K562 (cell line): ENCODE measurements at regions not wholly inside any gene's neighbourhood (a gene's known extent, or its start where the extent isn't known, plus 50 kb on each side); places are given as distances from the start of the nearest gene placed in this dataset.

ENCODE experiments used
- ATAC-seq: fragments of 200-7000 bp; cut with Tn5 transposase; 3 replicates; pipeline ENCODE4 v1.9.1; 2020; ENCODE audit warnings: moderate library complexity
- BruUV-seq: library from RNA; stranded (reverse); fragments of 400-500 nt; replicated peaks from 2 replicates; lab custom pipeline; 2021; lab: Mats Ljungman, UMichigan
- CTCF ChIA-PET: fragments of 300-600 bp; formaldehyde crosslinking; extraction: SDS; loops from one replicate; lab custom pipeline; 2021; ENCODE audit warnings: low intra/inter-chr PET ratio; lab: Yijun Ruan, JAX
- POLR2A ChIA-PET: fragments of 300-600, 350-650 bp; sonication (Branson Sonifier 250); formaldehyde crosslinking; extraction: SDS; loops from one replicate; lab custom pipeline; 2021; ENCODE audit warnings: antibody characterized with exemption, inconsistent platforms; lab: Yijun Ruan, JAX
- DNase-seq, 4 experiments: peaks; one replicate each; pipeline versions ENCODE4 v3.0.0 to v3.0.0-alpha.2; 2011 to 2018; ENCODE audit warnings: low spot score in 3 of 4, mixed read lengths in 3 of 4; ENCODE audit errors: extremely low read depth in 1 of 4
- FAIRE-seq: peaks from 2 replicates; lab custom pipeline; 2011; peaks lifted over from hg19 to GRCh38; lab: Jason Lieb, UNC
- H2AFZ ChIP-seq: 2 replicates; pipeline ENCODE4 v1.6.0; 2011; ENCODE audit warnings: low read depth, low read length, control low read depth, inconsistent platforms
- H3K27ac ChIP-seq: fragments of 200-600 bp; 3 replicates; pipeline ENCODE4 v1.8.0; 2011; ENCODE audit warnings: low read depth, mild to moderate bottlenecking, control low read depth, inconsistent platforms, low read length, moderate library complexity, mixed read lengths; ENCODE audit errors: extremely low read depth
- H3K27me3 ChIP-seq, 2 experiments: fragments of 300-600 bp in 1 of 2; 2 replicates in 1 of 2; 3 replicates in 1 of 2; pipeline versions ENCODE4 v1.6.0 to v1.8.0; 2011; ENCODE audit warnings: inconsistent platforms in 2 of 2, low read length in 2 of 2, mild to moderate bottlenecking in 1 of 2, mixed read lengths in 1 of 2, moderate library complexity in 1 of 2; ENCODE audit not compliant: control insufficient read depth in 2 of 2, insufficient read depth in 2 of 2
- H3K36me3 ChIP-seq: fragments of 300-600 bp; 3 replicates; pipeline ENCODE4 v1.8.0; 2011; ENCODE audit warnings: mild to moderate bottlenecking, low read length, inconsistent platforms; ENCODE audit not compliant: control insufficient read depth, insufficient read depth
- H3K4me1 ChIP-seq, 2 experiments: fragments of 200-600 bp in 1 of 2; replicated peaks in 1 of 2; 2 replicates in 1 of 2; 3 replicates in 1 of 2; pipeline versions ENCODE4 v1.5.1 to v1.8.0; 2011; ENCODE audit warnings: inconsistent platforms in 2 of 2, low read length in 2 of 2, mild to moderate bottlenecking in 1 of 2, mixed read lengths in 1 of 2, moderate library complexity in 1 of 2; ENCODE audit not compliant: control insufficient read depth in 2 of 2, insufficient read depth in 2 of 2
- H3K4me2 ChIP-seq: 2 replicates; pipeline ENCODE4 v1.6.1; 2011; ENCODE audit warnings: low read length, control low read depth, inconsistent platforms, mixed read lengths; ENCODE audit not compliant: insufficient read depth
- H3K4me3 ChIP-seq: fragments of 200-600 bp; sonication (generic), shearing (Covaris generic); 2 replicates; pipeline ENCODE4 v1.5.1; 2016; ENCODE audit warnings: control low read depth, inconsistent platforms
- H3K79me2 ChIP-seq: fragments of 200-600 bp; 3 replicates; pipeline ENCODE4 v1.8.0; 2011; ENCODE audit warnings: low read length, inconsistent platforms; ENCODE audit not compliant: control insufficient read depth, insufficient read depth
- H3K9ac ChIP-seq, 2 experiments: 2 replicates each; pipeline versions ENCODE4 v1.6.0 to v1.6.1; 2011; ENCODE audit warnings: low read depth in 2 of 2, low read length in 2 of 2, control low read depth in 1 of 2, inconsistent platforms in 1 of 2, mild to moderate bottlenecking in 1 of 2, mixed read lengths in 1 of 2; ENCODE audit not compliant: insufficient read depth in 1 of 2
- H3K9me1 ChIP-seq: one replicate; pipeline ENCODE4 v1.6.0; 2011; ENCODE audit warnings: inconsistent platforms, mild to moderate bottlenecking, low read length, moderate library complexity; ENCODE audit not compliant: control insufficient read depth, insufficient read depth
- H3K9me3 ChIP-seq: replicated peaks from 2 replicates; pipeline ENCODE4 v1.5.1; 2011; ENCODE audit warnings: low read depth, low read length, inconsistent platforms; ENCODE audit not compliant: control insufficient read depth, insufficient read depth
- H4K20me1 ChIP-seq: replicated peaks from 2 replicates; pipeline ENCODE4 v1.6.1; 2011; ENCODE audit warnings: low read length, inconsistent platforms, mixed read lengths; ENCODE audit not compliant: control insufficient read depth, insufficient read depth
- ARID2 ChIP-seq: fragments of 450-650 bp; IDR thresholded peaks from 2 replicates; pipeline ENCODE4 v1.6.1; 2017; ENCODE audit warnings: antibody characterized with exemption, mild to moderate bottlenecking
- EGR1 ChIP-seq: fragments of 450-650 bp; conservative IDR thresholded peaks from 2 replicates; pipeline ENCODE4 v1.6.1; 2017; ENCODE audit warnings: mild to moderate bottlenecking
- FOXA1 ChIP-seq: fragments of 450-650 bp; IDR thresholded peaks from 2 replicates; pipeline ENCODE4 v1.6.1; 2016; ENCODE audit warnings: mild to moderate bottlenecking, borderline replicate concordance
- HDAC2 ChIP-seq: fragments of 450-650 bp; IDR thresholded peaks from 2 replicates; pipeline ENCODE4 v1.6.1; 2016; ENCODE audit warnings: mild to moderate bottlenecking
- HNRNPUL1 ChIP-seq: fragments of 200-400 bp; formaldehyde crosslinking; IDR thresholded peaks from 2 replicates; pipeline ENCODE4 v1.6.1; 2017; ENCODE audit warnings: low read length
- KAT2B ChIP-seq: IDR thresholded peaks from one replicate; pipeline ENCODE4 v1.6.1; 2012; ENCODE audit warnings: low read depth, mild to moderate bottlenecking, control low read depth, inconsistent platforms, low read length, moderate library complexity
- NCOA2 ChIP-seq, 2 experiments: fragments of 450-650 bp; IDR thresholded peaks; 2 replicates each; pipeline ENCODE4 v1.6.1; 2018; ENCODE audit warnings: mild to moderate bottlenecking in 2 of 2, moderate library complexity in 1 of 2; ENCODE audit not compliant: partially characterized antibody in 2 of 2
- RBM17 ChIP-seq: fragments of 200-400 bp; formaldehyde crosslinking; IDR thresholded peaks from 2 replicates; pipeline ENCODE4 v1.6.1; 2017; ENCODE audit warnings: low read depth, mild to moderate bottlenecking, low read length, borderline replicate concordance
- XRCC5 ChIP-seq: fragments of 200-400 bp; formaldehyde crosslinking; IDR thresholded peaks from 2 replicates; pipeline ENCODE4 v1.6.1; 2017; ENCODE audit warnings: low read depth, mild to moderate bottlenecking, low read length
- ZFP36 ChIP-seq: fragments of 150-350 bp; IDR thresholded peaks from 2 replicates; pipeline ENCODE4 v1.6.1; 2018; ENCODE audit warnings: low read length, low read depth; ENCODE audit not compliant: partially characterized antibody
- WGBS: fragments of 100-300 bp; shearing (Covaris generic); methylation state at CpG from one replicate; pipeline ENCODE4 v1.1.6; 2016; ENCODE audit warnings: low coverage, mixed read lengths; ENCODE audit not compliant: insufficient coverage; ENCODE audit errors: missing lambda C conversion rate; 5-methylcytosine and 5-hydroxymethylcytosine counted together
- in situ Hi-C: fragments of 300-500 bp; cut with MboI; formaldehyde crosslinking; loops from 4 replicates; pipeline ENCODE4 v1.15.0; 2018; ENCODE audit warnings: inconsistent platforms, mixed read lengths
- intact Hi-C: fragments of 100-400 bp; cut with micrococcal nuclease; formaldehyde crosslinking; loops from 2 replicates; pipeline ENCODE4 v1.14.2; 2022
- TF ChIP-seq, protein P1 (sequence below): fragments of 450-650 bp; IDR thresholded peaks from 2 replicates; pipeline ENCODE4 v1.6.1; 2016; ENCODE audit warnings: mild to moderate bottlenecking
- TF ChIP-seq, protein P2 (sequence below): fragments of 200-800 bp; sonication (Bioruptor generic); IDR thresholded peaks from 2 replicates; pipeline ENCODE4 v1.6.1; 2016; ENCODE audit warnings: missing genetic modification characterization, missing compliant biosample characterization

- intact Hi-C loops, result no loop called here
- Histone ChIP-seq H3K4me1 (no peaks in the 10 kb centered on the region), H4K20me1 (no peaks in the 10 kb centered on the region), H3K9me1 (no peaks in the 10 kb centered on the region), H3K36me3 (no peaks in the 10 kb centered on the region), H3K27me3 (no peaks in the 10 kb centered on the region), H3K79me2 (no peaks in the 10 kb centered on the region), H3K9ac (no peak overlapping the region), H2AFZ (no peak overlapping the region), H3K4me2 (no peak overlapping the region), H3K27ac (no peak overlapping the region), H3K9me3 (no peaks in the 10 kb centered on the region), H3K4me3 (no peak overlapping the region)
- FAIRE-seq (no peak), DNase-seq (no peak), ATAC-seq (no peak)
- in situ Hi-C loops, result no loop called here
- POLR2A ChIA-PET, result no interaction called here
- no TSS peak for BruUV-seq
- no peak for TF ChIP-seq EGR1
- TF ChIP-seq HDAC2, result no peak
- TF ChIP-seq FOXA1, result no peak
- no peak for TF ChIP-seq ZFP36
- no peak for TF ChIP-seq NCOA2 (IDR thresholded peaks at IDR 0.05; ENCODE audit: partially characterized antibody in 2 of 2)
- no peak for TF ChIP-seq XRCC5
- TF ChIP-seq ARID2, result no peak
- no peak for TF ChIP-seq KAT2B
- TF ChIP-seq, protein P1, sequence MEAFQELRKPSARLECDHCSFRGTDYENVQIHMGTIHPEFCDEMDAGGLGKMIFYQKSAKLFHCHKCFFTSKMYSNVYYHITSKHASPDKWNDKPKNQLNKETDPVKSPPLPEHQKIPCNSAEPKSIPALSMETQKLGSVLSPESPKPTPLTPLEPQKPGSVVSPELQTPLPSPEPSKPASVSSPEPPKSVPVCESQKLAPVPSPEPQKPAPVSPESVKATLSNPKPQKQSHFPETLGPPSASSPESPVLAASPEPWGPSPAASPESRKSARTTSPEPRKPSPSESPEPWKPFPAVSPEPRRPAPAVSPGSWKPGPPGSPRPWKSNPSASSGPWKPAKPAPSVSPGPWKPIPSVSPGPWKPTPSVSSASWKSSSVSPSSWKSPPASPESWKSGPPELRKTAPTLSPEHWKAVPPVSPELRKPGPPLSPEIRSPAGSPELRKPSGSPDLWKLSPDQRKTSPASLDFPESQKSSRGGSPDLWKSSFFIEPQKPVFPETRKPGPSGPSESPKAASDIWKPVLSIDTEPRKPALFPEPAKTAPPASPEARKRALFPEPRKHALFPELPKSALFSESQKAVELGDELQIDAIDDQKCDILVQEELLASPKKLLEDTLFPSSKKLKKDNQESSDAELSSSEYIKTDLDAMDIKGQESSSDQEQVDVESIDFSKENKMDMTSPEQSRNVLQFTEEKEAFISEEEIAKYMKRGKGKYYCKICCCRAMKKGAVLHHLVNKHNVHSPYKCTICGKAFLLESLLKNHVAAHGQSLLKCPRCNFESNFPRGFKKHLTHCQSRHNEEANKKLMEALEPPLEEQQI, result no peak
- TF ChIP-seq, protein P2, sequence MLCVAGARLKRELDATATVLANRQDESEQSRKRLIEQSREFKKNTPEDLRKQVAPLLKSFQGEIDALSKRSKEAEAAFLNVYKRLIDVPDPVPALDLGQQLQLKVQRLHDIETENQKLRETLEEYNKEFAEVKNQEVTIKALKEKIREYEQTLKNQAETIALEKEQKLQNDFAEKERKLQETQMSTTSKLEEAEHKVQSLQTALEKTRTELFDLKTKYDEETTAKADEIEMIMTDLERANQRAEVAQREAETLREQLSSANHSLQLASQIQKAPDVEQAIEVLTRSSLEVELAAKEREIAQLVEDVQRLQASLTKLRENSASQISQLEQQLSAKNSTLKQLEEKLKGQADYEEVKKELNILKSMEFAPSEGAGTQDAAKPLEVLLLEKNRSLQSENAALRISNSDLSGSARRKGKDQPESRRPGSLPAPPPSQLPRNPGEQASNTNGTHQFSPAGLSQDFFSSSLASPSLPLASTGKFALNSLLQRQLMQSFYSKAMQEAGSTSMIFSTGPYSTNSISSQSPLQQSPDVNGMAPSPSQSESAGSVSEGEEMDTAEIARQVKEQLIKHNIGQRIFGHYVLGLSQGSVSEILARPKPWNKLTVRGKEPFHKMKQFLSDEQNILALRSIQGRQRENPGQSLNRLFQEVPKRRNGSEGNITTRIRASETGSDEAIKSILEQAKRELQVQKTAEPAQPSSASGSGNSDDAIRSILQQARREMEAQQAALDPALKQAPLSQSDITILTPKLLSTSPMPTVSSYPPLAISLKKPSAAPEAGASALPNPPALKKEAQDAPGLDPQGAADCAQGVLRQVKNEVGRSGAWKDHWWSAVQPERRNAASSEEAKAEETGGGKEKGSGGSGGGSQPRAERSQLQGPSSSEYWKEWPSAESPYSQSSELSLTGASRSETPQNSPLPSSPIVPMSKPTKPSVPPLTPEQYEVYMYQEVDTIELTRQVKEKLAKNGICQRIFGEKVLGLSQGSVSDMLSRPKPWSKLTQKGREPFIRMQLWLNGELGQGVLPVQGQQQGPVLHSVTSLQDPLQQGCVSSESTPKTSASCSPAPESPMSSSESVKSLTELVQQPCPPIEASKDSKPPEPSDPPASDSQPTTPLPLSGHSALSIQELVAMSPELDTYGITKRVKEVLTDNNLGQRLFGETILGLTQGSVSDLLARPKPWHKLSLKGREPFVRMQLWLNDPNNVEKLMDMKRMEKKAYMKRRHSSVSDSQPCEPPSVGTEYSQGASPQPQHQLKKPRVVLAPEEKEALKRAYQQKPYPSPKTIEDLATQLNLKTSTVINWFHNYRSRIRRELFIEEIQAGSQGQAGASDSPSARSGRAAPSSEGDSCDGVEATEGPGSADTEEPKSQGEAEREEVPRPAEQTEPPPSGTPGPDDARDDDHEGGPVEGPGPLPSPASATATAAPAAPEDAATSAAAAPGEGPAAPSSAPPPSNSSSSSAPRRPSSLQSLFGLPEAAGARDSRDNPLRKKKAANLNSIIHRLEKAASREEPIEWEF (CRISPR knock-in tag), result no peak
- TF ChIP-seq HNRNPUL1, result no peak
- TF ChIP-seq RBM17, result no peak
- CTCF ChIA-PET, result no interaction called here
- 0% methylated on average over 1 of the region's 1 CpG for WGBS
Observed at GRCh38 chr5:96140084-96140483, 178.4 kb upstream of the ELL2 start.
